ENCODE measurements at regions not wholly inside any gene's neighbourhood (a gene's known extent, or its start where the extent isn't known, plus 50 kb on each side); places are given as distances from the start of the nearest gene placed in this dataset.

- peaks cover 0 to 2% of the 10 kb centered on the region in 2 experiments; a peak in 1 of 5 replicates for H3K9me3 Mint-ChIP-seq
- no peak overlapping the region for H3K4me3 Mint-ChIP-seq
- H2BK15ac ChIP-seq (ENCODE audit: low read depth, low read length): no peak overlapping the region
- no peaks in the 10 kb centered on the region for H3K79me2 ChIP-seq (ENCODE audit: insufficient read depth, low read length)
- no peak overlapping the region for H3K23ac ChIP-seq (ENCODE audit: insufficient read length, low read depth, low read length)
- H2BK12ac ChIP-seq (ENCODE audit: insufficient read length, low read depth, low read length): no peak overlapping the region
- H2AFZ ChIP-seq (ENCODE audit: low read length): no peak overlapping the region
- H4K8ac ChIP-seq (replicated peaks; ENCODE audit: insufficient read length, low read depth, low read length): no peak overlapping the region
- no peak overlapping the region for H2BK5ac ChIP-seq (ENCODE audit: insufficient read length, low read length)
- H3K27ac Mint-ChIP-seq: no peak overlapping the region
- no peaks in the 10 kb centered on the region for H3K23me2 ChIP-seq (ENCODE audit: insufficient read length, low read depth, low read length, poor library complexity, severe bottlenecking)
- no peak overlapping the region for H3T11ph ChIP-seq (ENCODE audit: low read length)
- H3K9ac ChIP-seq (ENCODE audit: extremely low read depth, insufficient read length, low read length): no peak overlapping the region
- no peaks in the 10 kb centered on the region for H3K27me3 Mint-ChIP-seq (ENCODE audit: low read depth)
- no peaks in the 10 kb centered on the region for H3K9me3 ChIP-seq (ENCODE audit: control insufficient read depth, low read depth, low read length)
- no CpG with 5 or more reads among the region's 1 CpG for WGBS (ENCODE audit: extremely low coverage, insufficient read length, low lambda C conversion rate)
- H3K27ac ChIP-seq (ENCODE audit: insufficient read length, low read depth, low read length): no peak overlapping the region
- H3K14ac ChIP-seq (ENCODE audit: insufficient read depth, low read length): no peak overlapping the region
- no peaks in the 10 kb centered on the region for H3K27me3 ChIP-seq (ENCODE audit: insufficient read depth, low read length)
- H3K4me1 ChIP-seq (ENCODE audit: insufficient read depth, low read length): no peaks in the 10 kb centered on the region
- no peak overlapping the region for H4K5ac ChIP-seq (ENCODE audit: insufficient read length, low read depth, low read length)
- H2AK5ac ChIP-seq (ENCODE audit: insufficient read length, low read length): no peak overlapping the region
- H2BK120ac ChIP-seq (ENCODE audit: low read depth, low read length, poor library complexity, severe bottlenecking): no peak overlapping the region
- no peak overlapping the region for H3K18ac ChIP-seq (ENCODE audit: insufficient read length, low read depth, low read length)
- no peak for DNase-seq
- peaks cover 0 to 5% of the 10 kb centered on the region in 2 experiments; a peak in 1 of 4 replicates for H3K4me1 Mint-ChIP-seq
- no peak overlapping the region for H4K91ac ChIP-seq (ENCODE audit: insufficient read length, low read depth, low read length)
- no peak for TF ChIP-seq CTCF (conservative IDR thresholded peaks at IDR 0.05)
- no peaks in the 10 kb centered on the region for H3K36me3 Mint-ChIP-seq (ENCODE audit: insufficient read depth in 1 of 3, low read depth in 3 of 3)
- H3K4ac ChIP-seq (ENCODE audit: low read depth, low read length): no peak overlapping the region
- H2BK20ac ChIP-seq (ENCODE audit: low read depth, low read length, poor library complexity, severe bottlenecking): no peak overlapping the region
- no peaks in the 10 kb centered on the region for H3K79me1 ChIP-seq (ENCODE audit: insufficient read depth, low read depth, low read length, poor library complexity, severe bottlenecking)
- H4K20me1 ChIP-seq (ENCODE audit: control insufficient read depth, insufficient read depth, insufficient read length): no peaks in the 10 kb centered on the region
- H3K4me2 ChIP-seq (ENCODE audit: insufficient read depth, insufficient read length, low read length): no peak overlapping the region
- H3K56ac ChIP-seq (ENCODE audit: insufficient read length, low read depth, low read length): no peak overlapping the region
These were observed 252.1 kb upstream of the ADGRL3 start for GRCh38 chr4:60948008-60948407.

Data from H9 (cell line).